GM23338 (cell line): ENCODE measurements at regions not wholly inside any gene's neighbourhood (a gene's known extent, or its start where the extent isn't known, plus 50 kb on each side); places are given as distances from the start of the nearest gene placed in this dataset.

Source experiments
- CTCF ChIP-seq, 2 experiments: fragments of 200-600 bp in 1 of 2; sonication (generic) in 1 of 2; conservative IDR thresholded peaks; 2 replicates each; pipeline versions ENCODE4 v1.5.1 to v1.6.1; 2016 to 2017; ENCODE audit warnings: antibody characterized with exemption in 2 of 2, low read depth in 2 of 2, mild to moderate bottlenecking in 2 of 2, moderate library complexity in 1 of 2
- EZH2 ChIP-seq: fragments of 200-600 bp; sonication (generic); IDR thresholded peaks from one replicate; pipeline ENCODE4 v1.8.0; 2017; ENCODE audit warnings: antibody characterized with exemption, mild to moderate bottlenecking, low read depth; ENCODE audit not compliant: unreplicated experiment
- JUNB ChIP-seq: IDR thresholded peaks from one replicate; pipeline ENCODE4 v1.6.1; 2016; ENCODE audit warnings: antibody characterized with exemption; ENCODE audit not compliant: unreplicated experiment
- NANOG ChIP-seq: IDR thresholded peaks from 2 replicates; pipeline ENCODE4 v1.6.1; 2016; ENCODE audit warnings: antibody characterized with exemption, borderline replicate concordance
- TF ChIP-seq, protein P1 (sequence below): IDR thresholded peaks from one replicate; pipeline ENCODE4 v1.6.1; 2018; ENCODE audit warnings: antibody characterized with exemption; ENCODE audit not compliant: unreplicated experiment

DNA sequence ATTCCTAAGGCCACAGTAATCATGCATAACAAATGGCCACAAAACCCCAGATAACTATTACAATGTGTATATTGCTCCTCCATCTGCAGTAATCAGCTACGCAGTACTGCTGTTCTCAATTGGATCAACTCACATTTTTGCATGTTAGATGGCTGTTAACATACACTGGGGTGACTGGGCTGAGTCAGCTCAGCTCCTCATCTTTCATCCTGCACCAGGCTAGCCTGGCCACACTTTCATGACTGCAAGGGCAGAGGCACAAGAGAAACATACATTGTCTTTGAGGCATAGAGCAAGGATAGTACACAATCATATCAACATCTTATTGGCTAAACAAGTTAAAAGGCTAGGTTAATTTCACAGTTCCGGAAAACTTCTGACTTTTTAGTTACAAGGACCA lies 306.6 kb downstream of the SLC6A15 start:
- TF ChIP-seq EZH2 (no peak), CTCF (conservative IDR thresholded peaks at IDR 0.05; ENCODE audit: low read depth in 2 of 2) (no peak), JUNB (no peak), NANOG (no peak)
- TF ChIP-seq, protein P1, sequence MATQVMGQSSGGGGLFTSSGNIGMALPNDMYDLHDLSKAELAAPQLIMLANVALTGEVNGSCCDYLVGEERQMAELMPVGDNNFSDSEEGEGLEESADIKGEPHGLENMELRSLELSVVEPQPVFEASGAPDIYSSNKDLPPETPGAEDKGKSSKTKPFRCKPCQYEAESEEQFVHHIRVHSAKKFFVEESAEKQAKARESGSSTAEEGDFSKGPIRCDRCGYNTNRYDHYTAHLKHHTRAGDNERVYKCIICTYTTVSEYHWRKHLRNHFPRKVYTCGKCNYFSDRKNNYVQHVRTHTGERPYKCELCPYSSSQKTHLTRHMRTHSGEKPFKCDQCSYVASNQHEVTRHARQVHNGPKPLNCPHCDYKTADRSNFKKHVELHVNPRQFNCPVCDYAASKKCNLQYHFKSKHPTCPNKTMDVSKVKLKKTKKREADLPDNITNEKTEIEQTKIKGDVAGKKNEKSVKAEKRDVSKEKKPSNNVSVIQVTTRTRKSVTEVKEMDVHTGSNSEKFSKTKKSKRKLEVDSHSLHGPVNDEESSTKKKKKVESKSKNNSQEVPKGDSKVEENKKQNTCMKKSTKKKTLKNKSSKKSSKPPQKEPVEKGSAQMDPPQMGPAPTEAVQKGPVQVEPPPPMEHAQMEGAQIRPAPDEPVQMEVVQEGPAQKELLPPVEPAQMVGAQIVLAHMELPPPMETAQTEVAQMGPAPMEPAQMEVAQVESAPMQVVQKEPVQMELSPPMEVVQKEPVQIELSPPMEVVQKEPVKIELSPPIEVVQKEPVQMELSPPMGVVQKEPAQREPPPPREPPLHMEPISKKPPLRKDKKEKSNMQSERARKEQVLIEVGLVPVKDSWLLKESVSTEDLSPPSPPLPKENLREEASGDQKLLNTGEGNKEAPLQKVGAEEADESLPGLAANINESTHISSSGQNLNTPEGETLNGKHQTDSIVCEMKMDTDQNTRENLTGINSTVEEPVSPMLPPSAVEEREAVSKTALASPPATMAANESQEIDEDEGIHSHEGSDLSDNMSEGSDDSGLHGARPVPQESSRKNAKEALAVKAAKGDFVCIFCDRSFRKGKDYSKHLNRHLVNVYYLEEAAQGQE: no peak
